Fibroblast of lung (primary cell): ENCODE measurements at regions not wholly inside any gene's neighbourhood (a gene's known extent, or its start where the extent isn't known, plus 50 kb on each side); places are given as distances from the start of the nearest gene placed in this dataset.

Source experiments
- DNase-seq, 2 donors: peaks; one replicate each; pipeline versions ENCODE4 v3.0.0 to v3.0.0-alpha.2; 2010; ENCODE audit warnings: low read depth in 2 of 2
- H2AFZ ChIP-seq: 2 replicates; pipeline ENCODE4 v1.5.1; 2012; ENCODE audit warnings: low read length, control low read depth, inconsistent platforms
- H3K27ac ChIP-seq: 2 replicates; pipeline ENCODE4 v1.5.1; 2011; ENCODE audit warnings: low read length, control low read depth; ENCODE audit not compliant: insufficient read depth
- H3K27me3 ChIP-seq: 2 replicates; pipeline ENCODE4 v1.5.1; 2011; ENCODE audit warnings: mild to moderate bottlenecking, low read length; ENCODE audit not compliant: control insufficient read depth, insufficient read depth
- H3K36me3 ChIP-seq: 2 replicates; pipeline ENCODE4 v1.5.1; 2011; ENCODE audit warnings: low read length; ENCODE audit not compliant: control insufficient read depth, insufficient read depth
- H3K4me1 ChIP-seq: 2 replicates; pipeline ENCODE4 v1.5.1; 2011; ENCODE audit warnings: low read length; ENCODE audit not compliant: control insufficient read depth, insufficient read depth; ENCODE audit errors: extremely low read depth
- H3K4me2 ChIP-seq: 2 replicates; pipeline ENCODE4 v1.5.1; 2011; ENCODE audit warnings: low read length, control low read depth; ENCODE audit not compliant: insufficient read depth; ENCODE audit errors: extremely low read depth
- H3K4me3 ChIP-seq, 4 experiments: fragments of 200-600 bp in 1 of 4; sonication (generic) in 1 of 4; replicated peaks in 1 of 4; 2 replicates each; pipeline ENCODE4 v1.5.1; 2011 to 2016; ENCODE audit warnings: low read length in 4 of 4, low read depth in 3 of 4, mild to moderate bottlenecking in 3 of 4, control low read depth in 2 of 4, inconsistent platforms in 1 of 4, mixed read lengths in 1 of 4; ENCODE audit not compliant: insufficient read depth in 1 of 4; ENCODE audit errors: control extremely low read depth in 1 of 4
- H3K79me2 ChIP-seq: 2 replicates; pipeline ENCODE4 v1.5.1; 2012; ENCODE audit warnings: mild to moderate bottlenecking, low read length, inconsistent platforms; ENCODE audit not compliant: control insufficient read depth, insufficient read depth
- H3K9ac ChIP-seq: 2 replicates; pipeline ENCODE4 v1.5.1; 2011; ENCODE audit warnings: mild to moderate bottlenecking, low read length, control low read depth; ENCODE audit not compliant: insufficient read depth
- H3K9me3 ChIP-seq: 2 replicates; pipeline ENCODE4 v1.5.1; 2012; ENCODE audit warnings: low read depth, low read length; ENCODE audit not compliant: control insufficient read depth, insufficient read depth
- H4K20me1 ChIP-seq: 2 replicates; pipeline ENCODE4 v1.5.1; 2011; ENCODE audit warnings: low read length; ENCODE audit not compliant: control insufficient read depth, insufficient read depth; ENCODE audit errors: extremely low read depth
- CTCF ChIP-seq, 2 donors: IDR thresholded peaks in 1 of 2; conservative IDR thresholded peaks in 1 of 2; 1 replicate in 1 of 2; 2 replicates in 1 of 2; pipeline ENCODE4 v1.5.1; 2011 to 2012; ENCODE audit warnings: low read length in 2 of 2, control low read depth in 1 of 2, inconsistent platforms in 1 of 2, low read depth in 1 of 2, mild to moderate bottlenecking in 1 of 2
- EZH2 ChIP-seq: IDR thresholded peaks from 2 replicates; pipeline ENCODE4 v1.5.1; 2012; ENCODE audit warnings: low read length, control low read depth, mild to moderate bottlenecking; ENCODE audit errors: missing control alignments

- H3K27ac ChIP-seq: no peak overlapping the region
- H3K9ac ChIP-seq: no peak overlapping the region
- H3K4me1 ChIP-seq: no peaks in the 10 kb centered on the region
- no peak overlapping the region for H3K4me3 ChIP-seq
- DNase-seq: no peak
- H3K9me3 ChIP-seq: no peaks in the 10 kb centered on the region
- no peak overlapping the region for H2AFZ ChIP-seq
- H3K27me3 ChIP-seq: no peaks in the 10 kb centered on the region
- H3K36me3 ChIP-seq: no peaks in the 10 kb centered on the region
- no peaks in the 10 kb centered on the region for H3K79me2 ChIP-seq
- TF ChIP-seq EZH2 (no peak), CTCF (conservative IDR thresholded peaks at IDR 0.05 in 1 of 2, IDR thresholded peaks at IDR 0.05 in 1 of 2; ENCODE audit: low read depth in 1 of 2, low read length in 2 of 2) (no peak)
- H4K20me1 ChIP-seq: no peaks in the 10 kb centered on the region
- H3K4me2 ChIP-seq: no peak overlapping the region
These were observed 292.7 kb downstream of the BCL11A start for GRCh38 chr2:60260639-60261296.

GRCh38 chr2:60259781-60260180, 293.7 kb downstream of the BCL11A start:
- Histone ChIP-seq H3K36me3 (no peaks in the 10 kb centered on the region), H3K4me1 (no peaks in the 10 kb centered on the region), H3K27me3 (no peaks in the 10 kb centered on the region), H3K27ac (no peak overlapping the region), H4K20me1 (no peaks in the 10 kb centered on the region), H3K9ac (no peak overlapping the region), H3K4me2 (no peak overlapping the region), H2AFZ (no peak overlapping the region), H3K4me3 (no peak overlapping the region), H3K79me2 (no peaks in the 10 kb centered on the region), H3K9me3 (no peaks in the 10 kb centered on the region)
- DNase-seq: no peak
- TF ChIP-seq CTCF (conservative IDR thresholded peaks at IDR 0.05 in 1 of 2, IDR thresholded peaks at IDR 0.05 in 1 of 2; ENCODE audit: low read depth in 1 of 2, low read length in 2 of 2) (no peak), EZH2 (no peak)

- H3K27me3 ChIP-seq: no peaks in the 10 kb centered on the region
- no peak overlapping the region for H3K4me3 ChIP-seq
- H3K9me3 ChIP-seq: no peaks in the 10 kb centered on the region
- no peak for DNase-seq
- no peaks in the 10 kb centered on the region for H4K20me1 ChIP-seq
- no peak overlapping the region for H3K4me2 ChIP-seq
- H3K27ac ChIP-seq: no peak overlapping the region
- H3K36me3 ChIP-seq: no peaks in the 10 kb centered on the region
- H3K9ac ChIP-seq: no peak overlapping the region
- TF ChIP-seq EZH2 (no peak), CTCF (conservative IDR thresholded peaks at IDR 0.05 in 1 of 2, IDR thresholded peaks at IDR 0.05 in 1 of 2; ENCODE audit: low read depth in 1 of 2, low read length in 2 of 2) (no peak)
- H2AFZ ChIP-seq: no peak overlapping the region
- H3K4me1 ChIP-seq: no peaks in the 10 kb centered on the region
- no peaks in the 10 kb centered on the region for H3K79me2 ChIP-seq
These were observed 300.8 kb downstream of the BCL11A start for GRCh38 chr2:60252581-60253150.
